GM23338 (cell line): ENCODE measurements at regions not wholly inside any gene's neighbourhood (a gene's known extent, or its start where the extent isn't known, plus 50 kb on each side); places are given as distances from the start of the nearest gene placed in this dataset.

Source experiments
- ATAC-seq: fragments of 200-7000 bp; cut with Tn5 transposase; 3 replicates; pipeline ENCODE4 v1.9.1; 2020
- DNase-seq: peaks from one replicate; pipeline ENCODE4 v3.0.0-alpha.2; 2015; ENCODE audit warnings: low spot score
- H2AFZ ChIP-seq: fragments of 200-600 bp; sonication (generic); 2 replicates; pipeline ENCODE4 v1.8.0; 2016; ENCODE audit warnings: antibody characterized with exemption, mild to moderate bottlenecking, moderate library complexity
- H3F3A ChIP-seq: fragments of 200-600 bp; sonication (generic); replicated peaks from 2 replicates; pipeline ENCODE4 v1.8.0; 2017; ENCODE audit warnings: antibody characterized with exemption, mixed run types, low read depth
- H3K27ac ChIP-seq: fragments of 200-600 bp; sonication (generic); 2 replicates; pipeline ENCODE4 v1.6.1; 2016; ENCODE audit warnings: low read depth
- H3K27me3 ChIP-seq: fragments of 200-600 bp; sonication (generic); 2 replicates; pipeline ENCODE4 v1.8.0; 2016; ENCODE audit warnings: mild to moderate bottlenecking, mixed run types, moderate library complexity; ENCODE audit not compliant: insufficient read depth
- H3K36me3 ChIP-seq: fragments of 200-600 bp; sonication (generic); 2 replicates; pipeline ENCODE4 v1.8.0; 2016; ENCODE audit warnings: mild to moderate bottlenecking; ENCODE audit not compliant: insufficient read depth
- H3K4me1 ChIP-seq: fragments of 200-600 bp; sonication (generic); 2 replicates; pipeline ENCODE4 v1.8.0; 2016; ENCODE audit warnings: mild to moderate bottlenecking, moderate library complexity; ENCODE audit not compliant: insufficient read depth
- H3K4me2 ChIP-seq: fragments of 200-600 bp; sonication (generic); 2 replicates; pipeline ENCODE4 v1.7.1; 2017; ENCODE audit warnings: mixed run types
- H3K4me3 ChIP-seq: fragments of 200-600 bp; sonication (generic); 2 replicates; pipeline ENCODE4 v1.6.1; 2016; ENCODE audit warnings: mixed run types
- H3K79me2 ChIP-seq: fragments of 200-600 bp; sonication (generic); replicated peaks from 2 replicates; pipeline ENCODE4 v1.8.0; 2017; ENCODE audit warnings: mild to moderate bottlenecking; ENCODE audit not compliant: insufficient read depth
- H3K9me2 ChIP-seq: fragments of 200-600 bp; sonication (generic); 2 replicates; pipeline ENCODE4 v1.8.0; 2017; ENCODE audit not compliant: insufficient read depth
- H4K20me1 ChIP-seq: fragments of 200-600 bp; sonication (generic); replicated peaks from 2 replicates; pipeline ENCODE4 v1.8.0; 2017; ENCODE audit warnings: mild to moderate bottlenecking; ENCODE audit not compliant: insufficient read depth
- H3K27ac Mint-ChIP-seq: 2 replicates; pipeline ENCODE4 v1.8.0; 2020; ENCODE audit warnings: inconsistent platforms, mild to moderate bottlenecking, moderate library complexity, mixed read lengths
- H3K27me3 Mint-ChIP-seq: 3 replicates; pipeline ENCODE4 v1.8.0; 2022; ENCODE audit warnings: low read depth, mild to moderate bottlenecking, moderate library complexity, mixed read lengths, inconsistent platforms; ENCODE audit not compliant: insufficient read depth, poor library complexity
- H3K36me3 Mint-ChIP-seq: 3 replicates; pipeline ENCODE4 v1.8.0; 2021; ENCODE audit warnings: low read depth, mild to moderate bottlenecking, inconsistent platforms, moderate library complexity, mixed read lengths
- H3K4me1 Mint-ChIP-seq: 3 replicates; pipeline ENCODE4 v1.8.0; 2020; ENCODE audit warnings: mild to moderate bottlenecking, inconsistent platforms, mixed read lengths
- H3K4me3 Mint-ChIP-seq: 3 replicates; pipeline ENCODE4 v1.8.0; 2021; ENCODE audit warnings: moderate library complexity, mild to moderate bottlenecking, inconsistent platforms, mixed read lengths
- H3K9me3 Mint-ChIP-seq: 3 replicates; pipeline ENCODE4 v1.8.0; 2020; ENCODE audit warnings: moderate library complexity, mild to moderate bottlenecking, inconsistent platforms, mixed read lengths
- CTCF ChIP-seq, 2 experiments: fragments of 200-600 bp in 1 of 2; sonication (generic) in 1 of 2; conservative IDR thresholded peaks; 2 replicates each; pipeline versions ENCODE4 v1.5.1 to v1.6.1; 2016 to 2017; ENCODE audit warnings: antibody characterized with exemption in 2 of 2, low read depth in 2 of 2, mild to moderate bottlenecking in 2 of 2, moderate library complexity in 1 of 2
- EZH2 ChIP-seq: fragments of 200-600 bp; sonication (generic); IDR thresholded peaks from one replicate; pipeline ENCODE4 v1.8.0; 2017; ENCODE audit warnings: antibody characterized with exemption, mild to moderate bottlenecking, low read depth; ENCODE audit not compliant: unreplicated experiment
- JUNB ChIP-seq: IDR thresholded peaks from one replicate; pipeline ENCODE4 v1.6.1; 2016; ENCODE audit warnings: antibody characterized with exemption; ENCODE audit not compliant: unreplicated experiment
- POLR2AphosphoS5 ChIP-seq: IDR thresholded peaks from 2 replicates; pipeline ENCODE4 v1.6.1; 2016; ENCODE audit warnings: antibody characterized with exemption, low read depth
- TF ChIP-seq, protein P1 (sequence below): IDR thresholded peaks from one replicate; pipeline ENCODE4 v1.6.1; 2018; ENCODE audit warnings: antibody characterized with exemption; ENCODE audit not compliant: unreplicated experiment

DNA sequence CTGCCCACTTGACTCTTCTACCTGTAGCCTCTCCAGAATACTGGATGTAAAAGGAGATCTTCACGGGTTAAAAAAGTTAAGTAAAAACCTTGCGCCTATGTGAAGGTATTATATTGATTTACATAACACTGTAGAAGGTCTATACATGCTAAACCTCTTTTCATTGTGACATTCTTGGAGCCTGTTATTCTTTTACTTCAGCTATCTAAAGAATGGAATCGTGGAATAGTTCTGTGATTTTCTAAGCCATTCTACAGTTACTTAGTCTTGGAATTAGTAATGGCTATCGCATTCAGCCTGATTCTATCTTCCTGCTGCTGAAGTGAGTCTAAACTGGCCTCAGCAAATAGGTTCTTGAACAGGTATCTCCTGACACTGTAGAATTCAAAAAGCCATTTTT lies 430.0 kb upstream of the DPH6 start (continued):
- TF ChIP-seq, protein P1, sequence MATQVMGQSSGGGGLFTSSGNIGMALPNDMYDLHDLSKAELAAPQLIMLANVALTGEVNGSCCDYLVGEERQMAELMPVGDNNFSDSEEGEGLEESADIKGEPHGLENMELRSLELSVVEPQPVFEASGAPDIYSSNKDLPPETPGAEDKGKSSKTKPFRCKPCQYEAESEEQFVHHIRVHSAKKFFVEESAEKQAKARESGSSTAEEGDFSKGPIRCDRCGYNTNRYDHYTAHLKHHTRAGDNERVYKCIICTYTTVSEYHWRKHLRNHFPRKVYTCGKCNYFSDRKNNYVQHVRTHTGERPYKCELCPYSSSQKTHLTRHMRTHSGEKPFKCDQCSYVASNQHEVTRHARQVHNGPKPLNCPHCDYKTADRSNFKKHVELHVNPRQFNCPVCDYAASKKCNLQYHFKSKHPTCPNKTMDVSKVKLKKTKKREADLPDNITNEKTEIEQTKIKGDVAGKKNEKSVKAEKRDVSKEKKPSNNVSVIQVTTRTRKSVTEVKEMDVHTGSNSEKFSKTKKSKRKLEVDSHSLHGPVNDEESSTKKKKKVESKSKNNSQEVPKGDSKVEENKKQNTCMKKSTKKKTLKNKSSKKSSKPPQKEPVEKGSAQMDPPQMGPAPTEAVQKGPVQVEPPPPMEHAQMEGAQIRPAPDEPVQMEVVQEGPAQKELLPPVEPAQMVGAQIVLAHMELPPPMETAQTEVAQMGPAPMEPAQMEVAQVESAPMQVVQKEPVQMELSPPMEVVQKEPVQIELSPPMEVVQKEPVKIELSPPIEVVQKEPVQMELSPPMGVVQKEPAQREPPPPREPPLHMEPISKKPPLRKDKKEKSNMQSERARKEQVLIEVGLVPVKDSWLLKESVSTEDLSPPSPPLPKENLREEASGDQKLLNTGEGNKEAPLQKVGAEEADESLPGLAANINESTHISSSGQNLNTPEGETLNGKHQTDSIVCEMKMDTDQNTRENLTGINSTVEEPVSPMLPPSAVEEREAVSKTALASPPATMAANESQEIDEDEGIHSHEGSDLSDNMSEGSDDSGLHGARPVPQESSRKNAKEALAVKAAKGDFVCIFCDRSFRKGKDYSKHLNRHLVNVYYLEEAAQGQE, result no peak
- no peak for TF ChIP-seq JUNB

- no peak overlapping the region for H3K27ac ChIP-seq
- no peaks in the 10 kb centered on the region for H3K27me3 Mint-ChIP-seq
- H3K27ac Mint-ChIP-seq, result peak overlapping the region; percentile 13; the same call in 1 of the 2 replicates
- no peak overlapping the region for H3K4me3 ChIP-seq
- ATAC-seq (peak; percentile 56), DNase-seq (peak; percentile 38)
- no peaks in the 10 kb centered on the region for H3K9me3 Mint-ChIP-seq
- TF ChIP-seq, protein P1, result no peak
- no peak for TF ChIP-seq CTCF (conservative IDR thresholded peaks at IDR 0.05; ENCODE audit: low read depth in 2 of 2)
- TF ChIP-seq POLR2AphosphoS5, result no peak
- TF ChIP-seq JUNB, result no peak
- TF ChIP-seq EZH2, result no peak
- peak overlapping the region; percentile 19; the same call in 1 of the 2 replicates for H2AFZ ChIP-seq
- H3K79me2 ChIP-seq, result no peaks in the 10 kb centered on the region
- no peaks in the 10 kb centered on the region for H3K36me3 ChIP-seq
- peaks cover 8% of the 10 kb centered on the region for H3K4me1 Mint-ChIP-seq
- peaks cover 11% of the 10 kb centered on the region; the same call in 1 of the 2 replicates for H3K4me1 ChIP-seq
- no peak overlapping the region for H3K4me2 ChIP-seq
- no peaks in the 10 kb centered on the region for H3F3A ChIP-seq
- H4K20me1 ChIP-seq, result no peaks in the 10 kb centered on the region
- no peaks in the 10 kb centered on the region; the same call in 1 of the 2 replicates for H3K9me2 ChIP-seq
- H3K4me3 Mint-ChIP-seq, result no peak overlapping the region
- H3K27me3 ChIP-seq, result no peaks in the 10 kb centered on the region
- no peaks in the 10 kb centered on the region for H3K36me3 Mint-ChIP-seq
Observed at GRCh38 chr15:35979608-35980007, 433.6 kb upstream of the DPH6 start.
